HEK293 (cell line): ENCODE measurements at regions not wholly inside any gene's neighbourhood (a gene's known extent, or its start where the extent isn't known, plus 50 kb on each side); places are given as distances from the start of the nearest gene placed in this dataset.

Experiments
- GLI4 ChIP-seq: fragments of 450-650 bp; formaldehyde crosslinking; IDR thresholded peaks from 2 replicates; pipeline ENCODE4 v1.5.1; 2016; ENCODE audit warnings: missing biosample characterization, missing genetic modification characterization
- GLIS2 ChIP-seq: fragments of 450-650 bp; formaldehyde crosslinking; IDR thresholded peaks from 2 replicates; pipeline ENCODE4 v1.5.1; 2016; ENCODE audit warnings: missing biosample characterization, missing genetic modification characterization
- OSR2 ChIP-seq: fragments of 450-650 bp; formaldehyde crosslinking; IDR thresholded peaks from 2 replicates; pipeline ENCODE4 v1.5.1; 2016; ENCODE audit warnings: missing biosample characterization, missing genetic modification characterization
- ZNF423 ChIP-seq: fragments of 450-650 bp; formaldehyde crosslinking; IDR thresholded peaks from 2 replicates; pipeline ENCODE4 v1.5.1; 2016; ENCODE audit warnings: missing biosample characterization, missing genetic modification characterization
- ZNF548 ChIP-seq: fragments of 450-650 bp; formaldehyde crosslinking; IDR thresholded peaks from 2 replicates; pipeline ENCODE4 v1.5.1; 2016; ENCODE audit warnings: missing biosample characterization, missing genetic modification characterization

- no peak for TF ChIP-seq GLIS2 (tag by site-specific recombination)
- no peak for TF ChIP-seq ZNF423 (tag by site-specific recombination)
- no peak for TF ChIP-seq GLI4 (tag by site-specific recombination)
- TF ChIP-seq ZNF548 (tag by site-specific recombination), result no peak
- TF ChIP-seq OSR2 (tag by site-specific recombination), result no peak
These were observed 52.6 kb upstream of the ICA1 start for GRCh38 chr7:8314566-8314965.
